ENCODE measurements at regions not wholly inside any gene's neighbourhood (a gene's known extent, or its start where the extent isn't known, plus 50 kb on each side); places are given as distances from the start of the nearest gene placed in this dataset.
A peak's percentile ranks its signal among the peaks of the same experiment; 100 is the strongest.

DNA sequence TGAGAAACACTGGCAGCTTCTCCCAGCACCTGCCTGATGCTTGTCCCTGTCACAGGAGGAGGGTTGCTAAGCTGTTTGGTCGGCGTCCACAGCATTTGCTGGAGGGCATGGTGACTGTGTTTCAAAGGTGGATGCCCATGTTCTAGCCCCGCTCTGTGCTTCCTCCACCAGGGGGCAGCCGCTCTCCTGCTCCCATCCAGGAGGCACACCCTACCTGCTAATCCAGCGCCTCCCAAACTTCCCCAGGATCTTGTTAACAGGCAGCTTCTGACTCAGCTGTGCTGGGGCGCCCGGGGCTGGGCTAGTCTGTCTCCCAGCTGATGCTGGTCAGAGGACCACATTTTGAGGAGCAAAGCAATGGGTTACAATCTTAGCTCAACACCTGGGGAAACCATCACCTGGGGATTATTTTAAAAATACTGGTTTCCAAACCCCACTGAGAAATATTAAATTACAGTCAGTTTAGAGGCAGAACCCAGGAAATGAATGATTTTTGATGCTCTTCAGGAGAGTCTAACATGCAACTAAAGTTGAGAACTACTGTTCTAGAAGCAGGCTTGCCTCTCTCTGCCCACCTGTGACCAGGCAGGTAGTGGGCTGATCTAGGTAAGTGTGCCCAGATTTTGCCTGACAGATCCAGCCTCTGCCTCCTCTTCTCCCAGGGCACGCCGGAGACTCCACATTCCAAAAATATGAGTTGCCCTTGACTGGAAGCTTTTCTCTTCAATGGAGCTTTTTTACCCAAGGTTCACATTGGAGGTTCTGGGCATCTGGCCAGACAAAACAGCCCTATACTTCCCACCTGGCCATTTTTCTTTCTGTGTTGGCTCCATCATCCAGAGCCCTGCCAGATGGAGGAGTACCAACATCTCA, 92.7 kb upstream of the GPR26 start:
- peak in 1 of 2 donors; percentile 39 for DNase-seq (ENCODE audit: low read depth in 2 of 2)

DNA sequence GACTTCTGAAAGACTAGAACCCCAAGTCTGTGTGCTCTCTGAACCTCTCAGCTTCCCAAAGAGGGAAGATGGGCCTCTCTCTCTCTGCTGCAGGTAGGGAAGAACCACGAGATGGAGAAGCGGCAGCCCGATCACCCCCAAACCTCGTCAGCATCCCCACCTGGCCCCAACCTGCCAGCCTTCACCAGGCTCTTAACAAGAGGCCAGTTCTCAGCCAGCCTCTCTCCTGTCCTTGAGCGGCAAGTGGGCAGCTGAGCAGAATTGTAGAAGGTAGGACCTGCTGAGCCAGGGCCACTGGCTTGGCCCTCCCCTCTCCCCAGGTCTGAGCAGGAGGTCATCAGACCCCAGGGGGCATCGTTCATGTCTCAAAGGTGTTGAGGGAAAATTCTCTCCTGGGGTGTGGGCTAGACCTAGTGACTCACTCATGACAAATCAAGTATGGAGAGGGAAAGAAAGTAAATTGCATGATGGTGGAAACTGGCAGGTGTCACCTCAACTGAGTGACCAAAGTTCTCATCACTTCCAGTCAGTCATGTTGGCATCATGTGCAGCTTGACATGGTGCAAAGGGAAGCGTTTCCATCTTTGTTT, 92.0 kb upstream of the GPR26 start:
- DNase-seq (ENCODE audit: low read depth in 2 of 2) = no peak

DNA sequence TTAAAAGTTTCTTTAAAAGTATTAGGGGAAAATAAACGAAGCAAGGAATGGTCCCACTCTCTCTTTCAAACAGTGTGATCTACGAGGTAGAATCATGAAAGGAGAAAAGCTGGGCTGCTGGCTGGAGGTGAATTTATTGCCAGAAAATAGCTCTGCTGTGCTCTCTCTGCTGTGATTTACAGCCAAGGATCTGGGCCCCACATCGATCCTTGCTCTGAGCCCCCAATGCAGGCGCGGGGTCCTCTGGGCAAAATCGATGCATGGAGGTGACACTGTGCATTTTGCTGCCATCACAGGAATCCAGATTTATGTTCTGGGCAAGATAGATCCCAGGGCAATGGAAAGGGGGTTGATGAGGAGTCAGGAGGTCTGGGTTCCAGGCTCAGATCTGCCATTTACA, 91.0 kb upstream of the GPR26 start:
- DNase-seq (ENCODE audit: low read depth in 2 of 2) = no peak

DNA sequence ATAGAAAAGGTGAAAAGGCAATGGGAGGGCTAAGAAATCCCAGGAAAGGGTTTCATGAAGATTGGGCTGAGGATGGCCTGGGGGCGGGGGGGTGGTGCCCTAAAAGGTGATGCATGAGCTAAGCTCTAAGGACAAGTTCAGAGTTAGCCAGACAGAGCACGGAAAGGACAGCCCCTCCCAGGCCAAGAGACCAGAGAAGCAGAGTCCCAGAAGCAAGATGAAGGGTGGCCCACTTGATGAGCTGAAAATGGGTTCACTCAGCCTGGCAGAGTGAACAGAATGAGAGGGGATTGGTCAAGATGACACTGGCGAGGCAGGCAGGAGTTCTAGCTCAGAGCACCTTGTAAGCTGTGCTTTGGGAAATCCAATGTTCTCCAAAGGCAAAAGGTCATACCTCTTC, 89.4 kb upstream of the GPR26 start:
- no peak for DNase-seq (ENCODE audit: low read depth in 2 of 2)

DNA sequence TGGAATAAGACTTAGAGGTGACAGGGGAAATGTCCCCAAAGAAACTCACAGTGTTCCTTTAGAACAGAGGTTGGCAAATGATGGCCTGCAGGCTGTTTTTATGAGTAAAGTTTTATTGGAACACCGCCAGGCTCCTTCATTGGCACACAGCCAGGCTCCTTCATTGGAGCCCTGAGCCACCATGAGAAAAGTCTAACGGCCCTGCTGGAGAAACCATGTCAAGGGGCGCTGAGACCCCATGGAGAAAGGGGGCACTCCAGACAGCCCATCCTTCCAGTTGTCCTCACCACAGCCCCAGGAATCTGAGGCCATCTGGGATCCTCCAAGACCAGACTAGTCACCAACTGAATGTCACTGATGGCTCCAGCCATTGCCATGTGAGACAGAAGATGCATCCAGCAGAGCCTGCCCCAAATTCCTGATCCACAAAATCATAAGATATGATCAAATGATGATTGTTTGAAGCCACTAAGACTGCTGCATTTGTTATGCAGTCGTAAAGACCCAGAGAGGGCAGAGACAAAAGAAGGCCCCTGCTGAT, 88.2 kb upstream of the GPR26 start:
- no peak for DNase-seq (ENCODE audit: low read depth in 2 of 2)

DNA sequence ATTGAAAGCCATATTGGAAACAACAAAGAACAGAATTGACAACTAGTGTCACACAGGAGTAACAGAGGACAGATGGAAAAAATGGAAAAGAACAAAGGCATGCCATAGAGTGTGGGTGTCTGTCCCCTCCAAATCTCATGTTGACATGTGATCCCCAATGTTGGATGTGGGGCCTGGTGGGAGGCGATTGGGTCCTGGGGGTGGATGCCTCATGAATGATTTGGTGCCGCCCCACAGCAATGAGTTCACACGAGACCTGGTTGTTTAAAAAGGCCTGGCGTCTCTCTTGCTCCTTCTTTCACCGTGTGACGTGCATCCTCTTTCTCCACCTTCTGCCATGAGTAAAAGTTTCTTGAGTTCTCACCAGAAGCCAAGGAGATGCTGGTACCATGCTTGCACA, 87.4 kb upstream of the GPR26 start:
- DNase-seq (ENCODE audit: low read depth in 2 of 2) = no peak

DNA sequence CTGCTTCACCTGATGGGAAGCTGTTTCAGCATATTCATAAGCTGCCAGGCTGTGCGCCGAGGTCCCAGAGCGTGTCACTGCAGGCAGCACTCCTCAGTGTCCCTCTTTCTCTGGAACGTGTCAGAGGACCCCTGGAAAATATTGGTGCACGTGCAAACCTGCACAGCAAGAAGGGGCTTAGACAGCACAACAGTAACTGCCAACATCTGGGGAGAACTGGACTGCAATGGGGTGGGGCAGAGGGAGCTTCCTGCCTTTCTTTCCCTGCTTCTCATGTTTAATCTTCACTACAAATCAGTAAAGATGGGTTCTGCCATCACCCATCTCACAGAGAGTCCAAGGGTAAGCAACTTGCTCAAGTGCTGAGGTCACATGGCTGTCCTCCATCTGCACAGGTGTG, 86.5 kb upstream of the GPR26 start:
- no peak for DNase-seq (ENCODE audit: low read depth in 2 of 2)

DNA sequence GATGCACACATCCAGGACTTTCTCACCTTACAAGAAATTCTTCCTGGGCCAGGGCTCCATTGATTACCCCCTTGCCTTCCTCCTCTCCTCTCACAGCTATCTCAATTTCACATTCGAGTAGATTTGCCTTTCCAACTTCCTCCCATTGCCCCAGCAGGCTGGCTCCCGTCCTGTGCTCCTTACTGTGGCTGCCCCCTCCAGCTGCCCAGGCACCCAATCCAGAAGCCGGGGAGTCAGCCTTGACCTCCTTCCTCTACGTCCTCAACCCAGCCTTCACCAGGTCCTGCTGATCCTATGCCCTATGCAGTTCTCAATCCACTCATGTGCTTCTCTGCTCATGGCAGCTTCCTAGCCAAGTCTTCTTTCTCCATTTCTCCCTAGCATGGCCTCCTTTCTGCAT, 85.7 kb upstream of the GPR26 start:
- no peak for DNase-seq (ENCODE audit: low read depth in 2 of 2)

DNA sequence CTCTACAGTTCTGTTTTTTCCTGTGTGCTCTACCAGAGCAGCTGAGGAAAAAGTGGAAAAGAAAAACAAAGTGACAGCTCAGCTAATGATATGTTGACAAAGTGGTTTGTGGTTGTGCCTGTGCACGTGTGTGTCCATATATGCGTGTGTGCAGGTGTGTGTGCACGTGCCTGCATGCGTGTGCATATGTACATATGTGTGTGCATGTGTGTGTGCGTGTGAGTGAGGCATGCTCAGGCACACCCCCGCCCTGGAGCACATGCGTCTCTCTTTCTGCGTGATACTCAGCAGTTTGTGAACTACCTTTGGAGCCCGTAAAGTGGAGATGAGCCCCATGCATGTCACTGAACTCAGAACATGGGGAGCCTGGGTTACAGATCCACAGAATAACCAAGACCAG, 84.5 kb upstream of the GPR26 start:
- DNase-seq (ENCODE audit: low read depth in 2 of 2) = no peak

DNA sequence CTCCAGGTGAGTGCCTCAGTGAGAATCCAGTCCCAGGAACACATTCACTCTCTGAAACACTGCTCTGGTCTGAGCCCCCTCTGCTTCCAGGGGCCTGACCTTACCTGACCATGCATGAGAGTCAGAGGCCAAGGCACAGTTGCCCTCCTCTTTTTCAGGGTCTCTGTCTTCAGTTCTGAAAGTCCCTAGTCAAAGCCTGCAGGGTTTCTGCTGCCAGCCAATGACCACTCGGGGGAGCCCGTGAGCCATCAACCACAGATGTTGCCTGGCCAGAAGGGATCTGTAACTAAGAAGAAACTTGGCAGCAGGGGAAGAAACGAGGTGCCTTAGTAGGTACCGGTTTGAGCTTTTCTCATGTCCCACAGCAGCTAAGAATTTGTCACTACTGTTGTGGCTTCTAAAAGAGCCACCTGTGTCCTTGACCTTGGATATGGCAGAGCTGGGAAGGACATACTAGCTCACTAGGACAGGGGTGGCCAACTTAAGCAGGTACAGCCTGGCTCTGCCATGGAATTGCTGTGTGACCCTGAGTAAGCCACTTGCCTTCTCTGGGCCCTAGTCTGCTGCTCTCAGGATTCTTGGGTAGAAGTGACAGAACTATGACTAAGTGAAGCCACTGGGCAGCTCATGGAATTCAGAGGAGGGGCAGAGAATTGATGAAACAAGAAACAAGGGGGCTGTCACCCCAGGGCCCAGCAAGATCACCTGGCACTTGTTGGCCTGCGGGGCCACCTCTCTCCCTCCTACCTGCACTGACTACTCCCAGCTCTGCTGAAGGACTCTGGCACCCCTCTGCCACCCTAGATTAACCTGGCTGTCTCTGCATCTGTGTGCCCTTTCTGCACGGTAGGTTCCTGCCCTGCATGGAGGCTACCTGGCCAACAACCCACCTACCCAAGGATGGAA, 83.8 kb upstream of the GPR26 start:
- peak; percentile 54 to 57 for DNase-seq (ENCODE audit: low read depth in 2 of 2)

DNA sequence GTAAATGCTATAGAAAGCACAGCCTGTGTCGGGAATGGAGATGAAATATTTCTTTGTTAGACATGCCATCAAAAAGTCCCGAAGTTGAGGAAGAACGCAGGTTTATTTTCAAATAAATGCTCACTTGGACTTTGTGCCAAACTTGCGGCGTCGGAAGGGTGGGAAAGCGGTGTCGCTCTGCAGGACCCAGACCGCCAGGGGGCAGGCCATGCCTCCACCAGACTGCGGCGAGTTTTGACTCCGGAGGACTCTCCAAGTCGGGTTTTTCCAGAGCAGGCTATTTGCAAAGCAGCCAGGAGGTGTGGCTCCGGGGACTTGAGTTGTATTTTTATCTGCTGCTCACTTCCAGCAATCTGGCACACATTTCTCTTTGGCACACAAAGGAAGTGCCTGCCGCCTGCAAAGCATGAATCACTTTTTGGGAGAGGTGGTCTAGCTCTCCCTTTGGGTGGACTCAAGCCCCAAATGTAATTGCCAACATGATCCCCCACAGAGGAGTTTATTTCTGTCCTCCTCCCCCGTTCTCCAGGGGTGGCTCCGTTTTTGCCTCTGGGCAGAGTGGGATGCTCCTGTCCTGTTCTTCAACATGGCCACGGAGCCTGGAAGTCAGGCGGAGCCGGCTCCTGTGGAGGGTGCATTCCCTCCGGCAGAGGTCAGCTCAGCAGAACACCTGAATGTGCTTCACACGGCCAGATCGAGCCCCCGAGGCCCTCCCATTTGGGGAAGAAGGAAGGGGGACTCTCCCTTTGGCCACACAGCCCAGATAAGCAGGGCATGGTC, 82.3 kb upstream of the GPR26 start:
- peak in 1 of 2 donors; percentile 22 for DNase-seq (ENCODE audit: low read depth in 2 of 2)

DNA sequence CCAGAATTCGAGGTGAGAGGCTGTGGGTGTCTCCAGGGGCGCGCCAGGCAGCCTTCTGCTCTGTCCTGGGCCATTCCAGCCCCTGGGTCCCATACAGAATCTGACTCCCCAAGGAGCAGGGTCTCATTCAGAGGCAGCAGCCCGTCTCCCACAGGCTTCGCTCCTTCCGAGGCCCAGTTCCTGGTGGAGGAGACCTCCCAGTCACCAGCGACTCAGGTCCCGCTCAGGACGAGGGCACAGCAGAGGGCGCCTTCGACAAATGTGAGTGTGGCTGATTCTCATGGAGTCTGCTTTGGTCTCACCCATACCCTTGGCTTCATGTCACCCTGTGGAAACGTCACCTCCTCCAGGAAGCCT, 81.8 kb upstream of the GPR26 start:
- no peak for DNase-seq (ENCODE audit: low read depth in 2 of 2)

DNA sequence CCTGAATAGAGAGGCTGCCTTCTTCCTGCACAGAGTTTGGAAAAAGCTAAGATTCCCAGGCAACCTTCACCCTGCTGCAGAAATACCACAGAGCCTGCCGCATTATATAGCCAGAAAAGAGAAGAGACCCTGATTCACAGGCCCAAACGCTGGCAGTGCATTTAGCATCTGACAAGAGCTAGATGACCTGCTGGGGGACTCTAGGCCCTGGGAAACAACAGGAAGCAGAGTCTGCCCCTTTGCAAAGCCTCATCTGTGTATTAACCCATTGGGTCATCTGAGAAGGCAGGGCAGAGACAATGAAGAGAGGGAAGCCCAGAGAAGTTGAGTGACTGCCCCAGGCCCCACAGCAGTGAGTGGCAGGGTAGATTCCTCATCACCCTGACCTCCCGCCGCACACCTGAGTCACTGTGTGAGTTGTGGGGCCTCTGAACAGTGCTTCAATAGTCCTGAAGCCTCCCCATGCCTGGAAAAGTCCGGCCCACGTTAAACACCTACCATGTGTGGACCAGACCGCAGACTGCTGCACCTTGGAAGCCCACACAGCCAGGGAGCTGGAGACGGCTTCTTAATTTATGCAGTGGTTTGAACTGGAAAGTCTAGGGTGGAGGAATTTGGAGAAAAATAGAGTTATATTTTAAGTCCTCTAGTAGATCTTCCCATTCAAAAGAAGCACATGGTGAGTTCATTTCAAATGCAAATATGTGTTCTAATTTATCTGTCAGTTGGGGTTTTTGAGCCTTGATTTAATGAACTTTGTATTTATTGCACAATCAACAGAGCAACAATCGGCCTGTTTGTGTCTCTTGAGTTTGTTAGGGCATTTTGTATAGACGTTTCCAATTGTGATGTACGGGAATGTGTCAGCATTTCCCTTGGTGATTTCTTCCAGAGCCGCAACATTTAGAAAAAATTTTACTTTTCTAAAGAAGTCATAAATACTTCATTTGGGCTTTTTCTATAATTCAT, 80.4 kb upstream of the GPR26 start:
- no peak for DNase-seq (ENCODE audit: low read depth in 2 of 2)

DNA sequence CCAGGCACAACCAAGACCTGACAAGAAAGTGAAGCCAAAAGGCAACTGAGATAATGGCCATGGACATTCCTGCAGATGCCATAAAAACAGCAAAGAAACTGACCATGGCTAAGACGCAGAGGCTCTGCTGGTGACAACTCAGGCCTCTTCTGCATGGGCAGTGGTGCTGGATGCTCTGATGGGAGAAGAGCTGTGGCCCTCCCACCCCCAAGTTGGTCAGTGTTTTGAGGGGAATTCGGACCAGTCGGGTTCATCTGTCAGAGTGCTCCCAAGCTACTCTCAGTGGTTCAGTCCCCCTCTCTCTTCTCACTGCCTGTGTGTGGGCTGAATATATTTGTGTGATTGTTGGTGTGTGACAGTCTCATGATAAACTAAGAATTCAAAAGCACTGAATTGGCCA, 79.0 kb upstream of the GPR26 start:
- DNase-seq (ENCODE audit: low read depth in 2 of 2) = no peak

DNA sequence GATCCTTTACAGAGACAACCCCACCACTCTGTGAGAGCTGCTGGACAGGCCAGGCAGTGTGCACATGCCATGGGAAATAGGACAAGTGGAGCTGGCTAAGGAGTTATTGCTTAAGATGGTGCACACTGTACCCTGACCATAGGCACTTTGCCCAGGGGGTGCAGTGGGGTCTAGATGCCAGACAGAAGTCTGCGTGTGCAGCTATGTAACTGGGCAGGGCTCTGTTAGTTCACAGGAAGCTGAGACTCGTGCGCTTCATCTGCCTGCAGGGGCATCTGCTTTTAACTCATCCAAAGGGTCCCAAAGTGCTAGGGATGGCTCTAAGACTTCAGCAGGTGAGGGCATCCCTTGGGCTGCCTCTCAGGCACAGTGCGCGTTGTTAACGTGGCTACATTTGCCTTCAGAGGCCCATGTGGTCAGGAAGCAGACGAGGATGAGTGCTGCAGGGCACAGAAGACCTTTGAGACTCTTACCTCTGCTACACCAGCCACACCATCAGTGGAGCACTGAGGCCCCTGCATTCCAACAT, 77.7 kb upstream of the GPR26 start:
- no peak for DNase-seq (ENCODE audit: low read depth in 2 of 2)

DNA sequence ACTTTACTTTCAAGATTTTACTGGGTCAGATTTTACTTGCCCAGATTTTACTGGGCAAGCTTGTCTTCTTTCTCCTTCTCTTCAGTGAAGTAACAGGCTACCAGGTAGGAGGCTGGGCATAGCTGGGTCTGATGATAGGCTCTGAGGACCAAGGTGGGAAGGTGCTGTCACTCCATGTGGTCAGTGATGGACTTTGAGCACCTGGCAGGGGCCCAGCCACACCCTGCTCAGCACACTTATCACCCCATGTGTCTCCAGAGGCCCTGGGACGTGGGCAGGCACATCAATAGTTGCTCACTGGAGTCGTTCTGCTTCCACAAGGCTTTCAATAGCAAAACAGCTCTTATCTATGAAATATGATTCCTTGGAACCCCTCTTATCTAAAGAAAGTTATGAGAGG, 70.5 kb upstream of the GPR26 start:
- no peak for DNase-seq (ENCODE audit: low read depth in 2 of 2)

DNA sequence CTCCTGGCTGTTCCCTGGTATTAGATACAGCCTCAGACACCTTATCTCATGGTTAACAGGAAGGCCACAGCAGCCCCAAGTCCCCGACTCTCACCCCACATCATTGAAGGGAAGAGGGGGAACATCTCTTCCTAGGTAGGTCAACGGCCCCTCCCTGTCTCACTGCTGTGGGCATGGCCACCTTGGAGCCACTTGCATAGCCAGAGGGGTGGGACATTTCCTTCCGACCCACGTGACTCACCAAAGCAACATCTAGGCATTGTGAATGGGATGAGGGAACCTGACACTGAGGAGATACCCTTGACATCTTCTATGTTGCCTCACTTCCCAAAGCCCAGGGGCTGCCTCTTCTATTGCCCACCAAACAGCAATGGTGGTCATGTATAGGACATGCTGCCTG, 68.5 kb upstream of the GPR26 start:
- no peak for DNase-seq (ENCODE audit: low read depth in 2 of 2)

DNA sequence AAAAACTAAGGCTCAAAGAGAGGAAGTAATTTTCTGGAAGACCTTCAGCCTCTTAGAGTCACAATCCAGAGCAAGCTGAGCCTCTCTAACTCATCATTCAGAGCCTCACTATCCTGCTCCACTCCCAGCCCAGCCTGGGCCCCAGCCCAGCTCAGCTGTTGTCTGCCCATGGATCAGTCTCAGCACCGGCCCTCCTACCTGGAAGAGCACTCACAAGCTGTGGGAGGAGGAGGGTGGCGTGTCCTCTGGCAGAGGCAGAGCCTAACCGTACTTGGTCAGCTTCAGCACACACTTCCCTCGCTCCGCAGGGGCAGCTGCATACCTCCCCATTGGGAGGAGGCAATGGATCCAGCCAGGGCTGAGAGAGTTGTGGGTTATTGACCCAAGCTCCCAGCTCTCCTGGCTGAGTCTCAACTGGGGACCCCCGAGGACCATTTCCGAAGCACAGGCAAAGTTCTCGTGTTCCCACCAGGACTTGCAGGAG, 66.7 kb upstream of the GPR26 start:
- DNase-seq (ENCODE audit: low read depth in 2 of 2) = no peak

DNA sequence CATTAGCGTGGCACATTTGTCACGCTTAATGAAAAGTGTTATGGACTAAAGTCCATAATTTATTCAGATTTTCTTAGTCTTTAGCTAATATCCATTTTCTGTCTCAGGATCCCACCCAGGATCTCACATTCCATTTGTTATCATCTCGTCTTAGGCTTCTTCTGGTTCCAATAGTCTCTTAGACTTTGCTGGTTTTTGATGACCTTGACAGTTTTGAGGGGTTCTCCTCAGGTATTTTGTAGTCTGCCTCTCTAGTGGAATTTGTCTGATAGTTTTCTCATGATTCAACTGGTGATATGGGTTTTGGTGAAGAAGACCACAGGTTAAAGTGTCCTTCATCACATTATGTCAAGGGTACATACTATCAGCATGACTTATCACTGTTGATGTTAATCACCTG, 66.0 kb upstream of the GPR26 start:
- DNase-seq (ENCODE audit: low read depth in 2 of 2) = no peak

DNA sequence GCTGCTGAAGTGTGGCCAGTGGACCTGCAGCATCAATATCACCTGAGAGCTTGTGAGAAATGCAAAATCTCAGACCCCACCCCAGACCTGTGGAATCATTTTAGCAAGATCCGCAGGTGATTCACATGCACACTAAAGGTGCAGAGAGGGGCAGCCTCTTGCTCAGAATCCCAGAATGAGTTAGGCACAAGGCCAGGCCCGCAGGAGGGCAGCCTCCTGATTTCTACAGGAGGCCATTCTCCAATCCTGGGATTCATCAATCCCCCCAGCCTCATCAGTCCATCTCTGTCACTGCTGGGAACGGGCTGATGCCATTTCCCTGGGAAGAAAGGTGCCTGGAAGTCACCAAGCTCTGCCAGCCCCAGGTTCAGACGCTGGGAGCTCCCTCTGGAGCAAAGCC, 63.0 kb upstream of the GPR26 start:
- no peak for DNase-seq (ENCODE audit: low read depth in 2 of 2)

All from activated CD4-positive, alpha-beta T cell treated with anti-CD3 and anti-CD28 coated beads for 24 hours (primary cell).